Stimulated activated CD8-positive, alpha-beta memory T cell treated with anti-CD3 and anti-CD28 coated beads, Interleukin-2, amount 100 ng/mL, for 48 hours (primary cell): ENCODE measurements at regions not wholly inside any gene's neighbourhood (a gene's known extent, or its start where the extent isn't known, plus 50 kb on each side); places are given as distances from the start of the nearest gene placed in this dataset.
"Not testable (repeated sequence)": the region's sequence is repeated elsewhere in the genome, so short reads cannot be mapped to it uniquely, and the experiment has no call there.

Experiments
- DNase-seq, 2 donors: peaks; one replicate each; pipeline ENCODE4 v3.0.0-alpha.2; 2020; ENCODE audit warnings: low read depth in 2 of 2

DNA sequence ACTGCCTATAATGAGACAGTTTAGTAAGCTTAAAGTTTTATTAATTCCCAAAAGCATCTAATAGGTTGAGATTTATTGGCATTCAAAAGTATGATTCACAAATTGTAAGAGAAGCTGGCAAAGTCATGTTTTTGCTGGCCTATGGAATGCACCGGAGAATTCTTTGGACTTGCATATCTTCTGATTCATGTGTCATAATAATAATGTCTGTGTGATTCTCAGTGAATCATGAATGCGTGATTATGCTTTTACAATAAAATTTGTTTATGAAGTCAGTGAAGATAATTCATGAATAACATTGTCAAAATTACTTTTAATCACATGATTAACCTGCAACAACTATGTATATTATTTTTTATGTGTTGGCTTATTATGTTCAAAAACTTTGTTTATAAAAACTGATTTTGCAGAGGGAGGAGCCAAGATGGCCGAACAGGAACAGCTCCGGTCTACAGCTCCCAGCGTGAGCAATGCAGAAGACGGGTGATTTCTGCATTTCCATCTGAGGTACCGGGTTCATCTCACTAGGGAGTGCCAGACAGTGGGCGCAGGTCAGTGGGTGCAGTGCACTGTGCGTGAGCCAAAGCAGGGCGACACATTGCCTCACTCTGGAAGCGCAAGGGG is 389.2 kb downstream of the SRGAP2C start:
- DNase-seq: not testable (repeated sequence)

DNA sequence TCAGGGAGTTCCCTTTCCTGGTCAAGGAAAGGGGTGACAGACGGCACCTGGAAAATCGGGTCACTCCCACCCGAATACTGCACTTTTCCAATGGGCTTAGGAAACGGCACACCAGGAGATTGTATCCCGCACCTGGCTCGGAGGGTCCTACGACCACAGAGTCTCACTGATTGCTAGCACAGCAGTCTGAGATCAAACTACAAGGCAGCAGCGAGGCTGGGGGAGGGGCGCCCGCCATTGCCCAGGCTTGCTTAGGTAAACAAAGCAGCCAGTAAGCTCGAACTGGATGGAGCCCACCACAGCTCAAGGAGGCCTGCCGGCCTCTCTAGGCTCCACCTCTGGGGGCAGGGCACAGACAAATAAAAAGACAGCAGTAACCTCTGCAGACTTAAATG is 389.7 kb downstream of the SRGAP2C start:
- DNase-seq: not testable (repeated sequence)

DNA sequence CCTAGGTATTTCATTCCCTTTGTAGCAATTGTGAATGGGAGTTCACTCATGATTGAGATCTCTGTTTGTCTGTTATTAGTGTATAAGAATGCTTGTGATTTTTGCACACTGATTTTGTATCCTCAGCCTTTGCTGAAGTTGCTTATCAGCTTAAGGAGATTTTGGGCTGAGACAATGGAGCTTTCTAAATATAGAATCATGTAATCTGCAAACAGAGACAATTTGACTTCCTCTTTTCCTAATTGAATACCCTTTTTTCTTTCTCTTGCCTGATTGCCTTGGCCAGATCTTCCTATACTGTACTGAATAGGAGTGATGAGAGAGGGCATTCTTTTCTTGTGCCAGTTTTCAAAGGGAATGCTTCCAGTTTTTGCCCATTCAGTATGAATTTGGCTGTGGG is 398.1 kb downstream of the SRGAP2C start:
- DNase-seq: not testable (repeated sequence)

DNA sequence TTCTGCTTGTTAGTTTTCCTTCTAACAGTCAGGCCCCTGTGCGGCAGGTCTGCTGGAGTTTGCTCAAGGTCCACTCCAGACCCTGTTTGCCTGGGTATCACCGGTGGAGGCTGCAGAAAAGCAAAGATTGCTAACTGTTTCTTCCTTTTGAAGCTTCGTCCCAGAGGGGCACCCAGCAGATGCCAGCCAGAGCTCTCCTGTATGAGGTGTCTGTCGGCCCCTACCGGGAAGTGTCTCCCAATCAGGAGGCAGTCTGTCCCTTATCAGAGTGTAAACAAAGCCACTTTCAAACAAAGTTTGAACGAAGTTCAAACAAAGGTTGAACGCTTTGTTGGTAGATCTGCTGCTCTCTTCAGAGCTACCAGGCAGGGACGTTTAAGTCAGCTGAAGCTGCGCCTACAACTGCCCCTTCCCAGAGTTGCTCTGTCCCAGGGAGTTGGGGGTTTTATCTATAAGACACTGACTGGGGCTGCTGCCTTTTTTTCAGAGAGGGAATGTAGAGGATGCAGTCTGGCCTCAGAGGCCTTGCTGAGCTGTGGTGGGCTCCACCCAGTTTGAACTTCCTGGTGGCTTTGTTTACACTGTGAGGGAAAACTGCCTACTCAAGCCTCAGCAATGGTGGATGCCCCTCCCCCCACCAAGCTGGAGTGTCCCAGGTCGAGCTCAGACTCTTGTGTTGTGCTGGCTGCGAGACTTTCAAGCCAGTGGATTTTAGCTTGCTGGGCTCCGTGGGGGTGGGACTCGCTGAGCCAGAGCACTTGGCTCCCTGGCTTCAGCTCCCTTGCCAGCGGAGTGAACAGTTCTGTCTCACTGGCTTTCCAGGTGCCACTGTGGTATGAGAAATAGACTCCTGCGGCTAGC is 401.8 kb downstream of the SRGAP2C start:
- DNase-seq: no peak

DNA sequence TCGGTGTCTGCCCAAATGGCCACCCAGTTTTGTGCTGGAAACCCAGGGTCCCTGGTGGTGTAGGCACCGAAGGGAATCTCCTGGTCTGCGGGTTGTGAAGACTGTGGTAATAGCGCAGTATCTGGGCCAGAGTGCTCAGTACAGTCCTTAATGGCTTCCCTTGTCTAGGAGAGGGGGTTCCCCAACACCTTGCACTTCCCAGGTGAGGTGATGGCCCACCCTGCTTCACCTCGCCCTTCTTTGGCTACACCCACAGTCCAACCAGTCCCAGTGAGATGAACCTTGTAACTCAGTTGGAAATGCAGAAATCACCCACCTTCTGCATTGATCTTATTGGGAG is 402.4 kb downstream of the SRGAP2C start:
- DNase-seq: no peak

DNA sequence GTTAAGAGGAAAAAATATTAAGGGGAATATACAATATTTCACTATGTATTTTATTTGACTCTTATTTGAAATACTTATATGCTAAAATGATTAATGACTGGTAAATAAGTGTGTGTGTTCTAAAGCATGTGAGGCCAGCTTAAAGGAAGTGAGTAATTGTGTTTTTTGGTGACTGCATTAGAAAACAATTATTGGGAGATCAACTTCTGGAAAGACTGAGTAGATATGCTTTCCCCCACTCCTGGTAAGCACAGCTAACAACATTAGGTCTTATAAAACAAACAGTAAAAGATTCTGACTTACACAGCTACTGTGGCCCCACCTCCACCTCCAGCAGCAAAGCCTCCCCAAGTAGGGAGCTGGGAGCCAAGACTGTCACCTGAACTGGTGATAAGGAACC is 403.0 kb downstream of the SRGAP2C start:
- no peak for DNase-seq

DNA sequence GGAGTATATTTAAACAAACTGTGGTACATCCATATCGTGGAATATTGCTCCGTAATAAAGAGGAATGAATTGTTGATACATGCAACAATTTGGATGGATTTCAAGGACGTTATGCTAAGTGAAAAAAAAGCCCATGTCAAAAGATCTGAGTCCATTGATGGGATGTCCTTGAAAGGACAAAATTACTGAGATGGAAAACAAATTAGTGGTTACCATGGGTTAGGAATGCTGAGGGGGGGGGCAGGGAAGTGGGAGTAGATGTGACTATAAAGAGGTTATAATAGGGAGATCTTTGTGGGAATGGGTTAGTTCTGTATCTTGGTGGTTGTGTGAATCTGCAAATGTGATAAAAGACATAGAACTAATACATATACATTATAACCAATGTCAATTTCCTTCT is 409.3 kb downstream of the SRGAP2C start:
- DNase-seq: no peak

DNA sequence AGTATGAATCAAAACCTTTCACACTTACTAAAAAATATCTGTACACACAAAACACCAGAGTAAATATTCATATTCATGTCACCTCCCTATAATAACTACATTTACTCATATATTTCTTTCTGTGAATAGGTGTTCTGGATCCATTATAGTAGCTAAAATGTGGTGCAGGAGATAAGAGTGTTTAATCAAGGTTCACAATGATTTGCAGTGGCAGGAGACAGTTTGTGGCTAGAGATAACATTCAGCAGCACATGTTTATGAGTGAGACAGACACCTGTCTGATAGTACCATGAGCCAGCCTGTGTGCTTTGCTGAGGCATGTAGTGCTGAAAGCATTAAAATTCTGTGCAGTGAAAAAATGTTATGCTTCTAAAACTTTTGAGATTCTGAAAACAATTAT is 410.3 kb downstream of the SRGAP2C start:
- DNase-seq: no peak

DNA sequence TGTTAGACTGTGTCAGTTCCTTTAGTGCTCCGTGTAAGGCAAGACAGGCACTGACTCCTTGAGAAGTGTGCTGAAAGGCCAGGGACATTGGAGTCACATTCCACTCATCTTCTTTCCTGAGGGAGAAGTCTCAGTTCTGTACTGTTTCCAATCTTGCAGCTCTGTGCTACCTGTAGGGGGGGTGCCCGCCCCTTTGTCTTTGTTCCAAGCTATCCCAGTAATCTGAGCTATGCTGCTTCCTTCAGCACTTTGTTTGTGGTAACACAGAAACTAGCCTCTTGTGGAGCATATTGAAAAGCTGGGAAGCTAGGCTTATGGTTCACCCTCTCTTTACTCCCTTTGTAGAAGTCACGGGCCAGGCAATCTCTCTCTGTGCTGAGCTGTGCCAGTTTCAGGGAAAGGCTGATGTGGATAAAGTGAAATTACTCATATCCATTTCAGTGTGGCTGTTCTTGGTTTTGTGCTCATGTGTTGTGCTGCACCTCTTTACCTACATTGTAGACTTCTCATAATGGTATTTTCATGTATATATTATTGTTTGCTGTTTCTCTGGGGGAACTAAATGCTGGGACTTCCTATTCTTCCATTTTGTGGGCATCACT is 420.2 kb downstream of the SRGAP2C start:
- DNase-seq: not testable (repeated sequence)

DNA sequence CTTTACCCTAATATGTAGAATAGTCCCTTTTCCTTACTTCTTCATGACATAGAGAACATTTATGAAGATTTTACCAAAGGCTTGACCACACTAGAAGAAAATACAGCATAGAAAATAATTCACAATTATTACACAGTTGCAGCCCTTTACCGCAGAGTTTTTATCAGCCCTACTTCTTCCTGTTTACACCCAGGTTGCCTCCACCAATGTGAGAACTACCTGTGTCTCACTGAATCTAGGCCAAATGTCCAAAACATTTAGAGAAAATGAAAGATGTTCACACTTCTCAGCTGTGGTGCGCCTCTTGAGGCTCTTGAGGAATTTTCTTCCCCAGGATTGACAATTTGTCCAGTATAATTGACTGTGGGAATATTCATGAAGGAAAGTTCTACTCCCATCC is 422.7 kb downstream of the SRGAP2C start:
- not testable (repeated sequence) for DNase-seq
